Prostate gland (tissue), 2 donors: ENCODE measurements at regions not wholly inside any gene's neighbourhood (a gene's known extent, or its start where the extent isn't known, plus 50 kb on each side); places are given as distances from the start of the nearest gene placed in this dataset.

ENCODE experiments used
- DNase-seq: peaks from one replicate; pipeline ENCODE4 v3.0.0-alpha.2; 2019; ENCODE audit warnings: low spot score
- H3K27ac ChIP-seq, 2 donors: fragments of 200-600 bp; sonication (generic); 2 replicates each; pipeline ENCODE4 v1.5.1; 2017 to 2019
- H3K27me3 ChIP-seq: fragments of 200-600 bp; sonication (generic); replicated peaks from 2 replicates; pipeline ENCODE4 v1.5.1; 2019; ENCODE audit not compliant: insufficient read depth
- H3K36me3 ChIP-seq, 2 donors: fragments of 200-600 bp; sonication (generic); 1 replicate in 1 of 2; 2 replicates in 1 of 2; pipeline versions ENCODE4 v1.5.1 to v1.8.1; 2017 to 2019
- H3K4me1 ChIP-seq: fragments of 200-600 bp; sonication (generic); replicated peaks from 2 replicates; pipeline ENCODE4 v1.5.1; 2019
- H3K4me3 ChIP-seq, 2 donors: fragments of 200-600 bp; sonication (generic); 2 replicates each; pipeline ENCODE4 v1.5.1; 2017 to 2019
- H3K9me3 ChIP-seq: fragments of 200-600 bp; sonication (generic); 2 replicates; pipeline ENCODE4 v1.5.1; 2017
- CTCF ChIP-seq, 4 experiments: fragments of 200-600 bp in 2 of 4; fragments of 450-650 bp in 2 of 4; sonication (generic) in 2 of 4; IDR thresholded peaks; 1 replicate in 3 of 4; 2 replicates in 1 of 4; pipeline ENCODE4 v1.5.1; 2016 to 2019; ENCODE audit warnings: antibody characterized with exemption in 4 of 4, mild to moderate bottlenecking in 2 of 4, moderate library complexity in 2 of 4
- POLR2A ChIP-seq: fragments of 450-650 bp; IDR thresholded peaks from one replicate; pipeline ENCODE4 v1.6.1; 2016; ENCODE audit warnings: antibody characterized with exemption, mild to moderate bottlenecking
- POLR2AphosphoS5 ChIP-seq: sonication (generic); formaldehyde crosslinking; IDR thresholded peaks from one replicate; pipeline ENCODE4 v1.6.1; 2017; ENCODE audit warnings: antibody characterized with exemption
- WGBS: methylation state at CpG from one replicate; pipeline ENCODE4 v1.1.5; 2018; 5-methylcytosine and 5-hydroxymethylcytosine counted together
- intact Hi-C: fragments of 100-400 bp; cut with DNase I; formaldehyde crosslinking; loops from one replicate; pipeline ENCODE4 v1.14.2; 2022

- no peak for DNase-seq
- Histone ChIP-seq H3K9me3 (no peaks in the 10 kb centered on the region), H3K4me3 (no peak overlapping the region), H3K4me1 (no peaks in the 10 kb centered on the region), H3K27ac (no peak overlapping the region), H3K36me3 (no peaks in the 10 kb centered on the region), H3K27me3 (no peaks in the 10 kb centered on the region)
- intact Hi-C loops, result no loop called here
- 81% methylated on average over 11 of the region's 11 CpGs for WGBS
- no peak for TF ChIP-seq POLR2A
- TF ChIP-seq CTCF (IDR thresholded peaks at IDR 0.05), result no peak
- no peak for TF ChIP-seq POLR2AphosphoS5
Observed at GRCh38 chr12:131370791-131371347, 340.0 kb upstream of the SFSWAP start.

GRCh38 chr12:131371401-131372170 is 339.3 kb upstream of the SFSWAP start:
- intact Hi-C loops, result no loop called here
- Histone ChIP-seq H3K9me3 (no peaks in the 10 kb centered on the region), H3K4me3 (no peak overlapping the region), H3K27ac (no peak overlapping the region), H3K36me3 (no peaks in the 10 kb centered on the region), H3K27me3 (no peaks in the 10 kb centered on the region), H3K4me1 (no peaks in the 10 kb centered on the region)
- DNase-seq, result no peak
- WGBS, result 52% methylated on average over 16 of the region's 16 CpGs
- no peak for TF ChIP-seq POLR2A
- no peak for TF ChIP-seq CTCF (IDR thresholded peaks at IDR 0.05)
- TF ChIP-seq POLR2AphosphoS5, result no peak

GRCh38 chr12:131372171-131372475 is 338.8 kb upstream of the SFSWAP start:
- H3K27me3 ChIP-seq, result no peaks in the 10 kb centered on the region
- WGBS, result 64% methylated on average over 8 of the region's 8 CpGs
- DNase-seq, result no peak
- no peaks in the 10 kb centered on the region for H3K36me3 ChIP-seq
- intact Hi-C loops, result no loop called here
- no peaks in the 10 kb centered on the region for H3K4me1 ChIP-seq
- no peak overlapping the region for H3K4me3 ChIP-seq
- H3K27ac ChIP-seq, result no peak overlapping the region
- TF ChIP-seq POLR2A, result no peak
- no peak for TF ChIP-seq POLR2AphosphoS5
- no peak for TF ChIP-seq CTCF (IDR thresholded peaks at IDR 0.05)
- H3K9me3 ChIP-seq, result no peaks in the 10 kb centered on the region

- Histone ChIP-seq H3K27me3 (no peaks in the 10 kb centered on the region), H3K9me3 (no peaks in the 10 kb centered on the region), H3K36me3 (no peaks in the 10 kb centered on the region), H3K4me1 (no peaks in the 10 kb centered on the region), H3K27ac (no peak overlapping the region), H3K4me3 (no peak overlapping the region)
- 89% methylated on average over 2 of the region's 2 CpGs for WGBS
- TF ChIP-seq POLR2AphosphoS5 (no peak), CTCF (IDR thresholded peaks at IDR 0.05) (no peak), POLR2A (no peak)
- DNase-seq, result no peak
- intact Hi-C loops, result no loop called here
Observed at GRCh38 chr12:131372706-131373195, 338.1 kb upstream of the SFSWAP start.
